ENCODE measurements at regions not wholly inside any gene's neighbourhood (a gene's known extent, or its start where the extent isn't known, plus 50 kb on each side); places are given as distances from the start of the nearest gene placed in this dataset.

DNA sequence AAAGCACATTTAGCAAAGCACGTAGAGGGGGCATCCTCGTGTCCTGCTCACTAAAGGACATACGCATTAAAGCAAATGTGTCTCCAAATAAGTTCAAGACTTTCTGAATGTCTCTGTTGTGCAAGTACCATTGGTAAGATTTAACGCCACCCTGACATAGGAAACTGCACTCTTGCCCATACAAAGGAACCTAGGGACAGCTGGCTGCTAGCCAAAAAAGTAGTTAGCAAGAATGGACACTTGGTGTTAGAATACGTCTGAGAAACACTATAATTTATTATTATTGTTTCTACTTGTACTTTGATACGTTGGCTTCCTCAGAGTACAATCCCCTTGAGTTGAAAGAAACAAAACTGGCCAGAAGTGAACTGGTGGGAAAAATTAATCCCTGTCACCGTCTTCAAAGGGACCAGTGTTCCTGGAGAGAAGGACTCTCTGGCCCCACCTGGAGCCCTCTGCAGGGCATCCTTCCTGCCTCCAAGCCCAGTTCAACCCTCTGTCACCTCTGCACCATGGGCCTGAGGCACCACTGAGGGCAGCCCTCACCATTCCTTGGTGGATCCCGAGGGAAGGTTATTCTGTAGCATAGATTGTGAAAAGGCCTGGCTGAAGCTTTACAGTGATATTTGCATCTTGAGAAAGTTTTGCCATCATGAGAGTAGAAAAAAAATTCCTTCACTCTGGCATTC is 51.4 kb upstream of the APCDD1 start:
- DNase-seq = no peak

DNA sequence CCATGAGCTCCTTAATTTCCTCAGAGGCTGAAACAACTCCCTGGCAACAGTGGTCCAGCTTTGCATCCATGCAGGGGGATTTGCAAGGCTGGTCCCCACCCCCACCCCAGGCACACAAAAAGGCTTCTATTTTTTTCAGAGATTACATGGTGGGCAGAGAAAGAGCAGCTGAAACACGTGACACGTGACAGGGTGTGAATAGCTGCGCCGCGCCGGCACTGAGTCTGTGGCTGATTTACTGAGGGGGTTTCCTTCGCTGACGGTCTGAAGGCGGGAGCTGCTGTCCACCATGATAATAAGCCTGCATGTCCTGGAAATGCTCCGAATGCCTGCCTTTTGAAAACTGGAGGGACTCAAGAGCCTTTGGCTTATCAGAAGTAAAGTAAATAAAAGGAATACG is 50.7 kb upstream of the APCDD1 start:
- no peak for DNase-seq

DNA sequence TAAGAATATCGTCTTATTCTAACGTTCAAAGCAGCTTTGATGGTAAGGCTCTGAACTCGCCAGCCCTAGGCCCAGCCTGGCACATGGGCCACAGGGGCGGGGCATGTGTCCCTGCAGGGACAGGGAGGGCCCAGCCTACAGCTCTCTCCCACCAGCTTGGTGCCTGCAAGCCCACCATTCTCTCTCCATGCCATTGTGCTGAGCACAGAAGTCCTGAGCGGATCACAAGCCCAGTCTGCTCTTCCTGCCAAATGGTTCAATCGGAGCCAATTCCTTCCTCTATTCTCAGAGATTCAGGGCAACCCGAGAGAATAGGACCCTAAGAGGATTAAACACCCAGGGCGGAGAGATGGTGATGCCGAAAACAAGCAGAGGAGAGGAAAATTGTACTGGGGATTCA is 50.3 kb upstream of the APCDD1 start:
- DNase-seq = no peak

All from CD4-positive, alpha-beta T cell treated with Interleukin-15 for 1 hour (primary cell).